ENCODE measurements at regions not wholly inside any gene's neighbourhood (a gene's known extent, or its start where the extent isn't known, plus 50 kb on each side); places are given as distances from the start of the nearest gene placed in this dataset.

- no peak for TF ChIP-seq CTCF (IDR thresholded peaks at IDR 0.05)
- no peak for TF ChIP-seq POLR2A (IDR thresholded peaks at IDR 0.05)
Measured at GRCh38 chr3:193795062-193795690, 202.2 kb downstream of the OPA1 start.

Measured in adrenal gland (tissue), 5 donors.